ENCODE measurements at regions not wholly inside any gene's neighbourhood (a gene's known extent, or its start where the extent isn't known, plus 50 kb on each side); places are given as distances from the start of the nearest gene placed in this dataset.

DNA sequence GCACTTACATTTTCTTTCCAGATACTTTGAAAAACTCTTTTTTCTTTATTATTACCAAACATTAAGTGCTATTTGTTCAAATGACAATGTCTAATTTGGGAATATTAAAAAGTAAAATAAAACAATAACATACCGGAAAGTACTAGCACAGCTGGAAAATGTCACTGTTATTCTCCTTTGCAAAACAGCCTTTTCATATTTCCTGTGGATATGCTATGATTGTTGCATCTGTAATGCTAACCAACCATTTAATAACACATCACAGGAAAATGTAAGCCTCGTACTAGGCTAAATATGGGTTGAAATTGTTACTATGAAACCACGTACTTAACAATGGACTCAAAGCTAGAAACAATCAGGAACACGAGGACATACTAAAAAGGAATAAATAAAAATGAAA is 298.1 kb downstream of the CBLN2 start:
- Mint-ChIP-seq H3K27me3 (ENCODE audit: unreplicated experiment) (no peaks in the 10 kb centered on the region), H3K4me3 (ENCODE audit: unreplicated experiment) (no peak overlapping the region), H3K4me1 (ENCODE audit: unreplicated experiment) (no peaks in the 10 kb centered on the region), H3K27ac (ENCODE audit: unreplicated experiment) (no peak overlapping the region), H3K9me3 (ENCODE audit: unreplicated experiment) (peaks cover 15% of the 10 kb centered on the region), H3K36me3 (ENCODE audit: low read depth, unreplicated experiment) (no peaks in the 10 kb centered on the region)
- DNase-seq (ENCODE audit: low spot score): no peak
- TF ChIP-seq CTCF (IDR thresholded peaks at IDR 0.05; ENCODE audit: unreplicated experiment): no peak

DNA sequence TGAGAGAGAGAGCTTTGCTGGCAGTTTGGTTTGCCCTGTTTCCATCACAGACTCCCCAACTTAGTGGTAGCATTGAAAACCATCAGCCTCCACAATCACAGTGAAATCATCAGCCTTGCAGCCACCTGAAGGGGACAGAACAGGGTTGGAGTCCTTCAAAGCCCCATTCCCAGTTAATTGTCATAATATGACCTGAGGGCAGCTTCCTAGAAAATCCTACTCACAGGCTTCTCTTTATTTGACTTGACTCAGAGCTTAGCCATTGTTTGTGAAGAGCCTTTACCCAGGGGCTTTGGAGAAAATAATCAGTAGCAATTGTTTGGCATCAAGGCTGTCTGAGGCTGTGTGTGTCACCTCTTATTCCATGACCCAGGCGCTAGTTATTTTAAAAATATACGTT is 308.7 kb downstream of the CBLN2 start:
- peaks cover 13% of the 10 kb centered on the region for H3K9me3 Mint-ChIP-seq (ENCODE audit: unreplicated experiment)
- TF ChIP-seq CTCF (IDR thresholded peaks at IDR 0.05; ENCODE audit: unreplicated experiment): no peak
- H3K27ac Mint-ChIP-seq (ENCODE audit: unreplicated experiment): no peak overlapping the region
- H3K36me3 Mint-ChIP-seq (ENCODE audit: low read depth, unreplicated experiment): no peaks in the 10 kb centered on the region
- H3K4me3 Mint-ChIP-seq (ENCODE audit: unreplicated experiment): no peak overlapping the region
- no peak for DNase-seq (ENCODE audit: low spot score)
- peaks cover 3% of the 10 kb centered on the region for H3K27me3 Mint-ChIP-seq (ENCODE audit: unreplicated experiment)
- H3K4me1 Mint-ChIP-seq (ENCODE audit: unreplicated experiment): no peaks in the 10 kb centered on the region

DNA sequence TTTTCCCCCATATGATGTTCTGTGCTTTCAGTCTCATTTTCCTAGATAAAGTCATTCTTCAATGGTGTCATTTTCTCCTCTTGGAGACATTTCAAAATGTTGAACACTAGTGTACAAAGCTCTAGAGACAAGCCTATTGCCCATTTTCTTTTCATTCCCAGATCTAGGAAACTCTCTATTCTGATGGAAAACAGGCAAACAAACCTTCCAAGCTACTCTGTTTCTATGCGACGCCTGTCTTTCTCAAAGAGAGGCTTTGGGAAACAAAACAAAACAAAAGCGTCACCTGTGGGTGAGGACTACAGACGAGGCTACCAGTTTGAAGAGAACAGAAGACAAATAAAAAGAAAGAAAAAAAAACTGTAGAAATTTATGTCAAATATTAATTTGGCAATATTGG is 311.0 kb downstream of the CBLN2 start:
- TF ChIP-seq CTCF (IDR thresholded peaks at IDR 0.05; ENCODE audit: unreplicated experiment): no peak
- no peak overlapping the region for H3K4me3 Mint-ChIP-seq (ENCODE audit: unreplicated experiment)
- H3K27ac Mint-ChIP-seq (ENCODE audit: unreplicated experiment): no peak overlapping the region
- no peaks in the 10 kb centered on the region for H3K36me3 Mint-ChIP-seq (ENCODE audit: low read depth, unreplicated experiment)
- no peak for DNase-seq (ENCODE audit: low spot score)
- H3K27me3 Mint-ChIP-seq (ENCODE audit: unreplicated experiment): peaks cover 3% of the 10 kb centered on the region
- no peaks in the 10 kb centered on the region for H3K4me1 Mint-ChIP-seq (ENCODE audit: unreplicated experiment)
- peaks cover 21% of the 10 kb centered on the region for H3K9me3 Mint-ChIP-seq (ENCODE audit: unreplicated experiment)

DNA sequence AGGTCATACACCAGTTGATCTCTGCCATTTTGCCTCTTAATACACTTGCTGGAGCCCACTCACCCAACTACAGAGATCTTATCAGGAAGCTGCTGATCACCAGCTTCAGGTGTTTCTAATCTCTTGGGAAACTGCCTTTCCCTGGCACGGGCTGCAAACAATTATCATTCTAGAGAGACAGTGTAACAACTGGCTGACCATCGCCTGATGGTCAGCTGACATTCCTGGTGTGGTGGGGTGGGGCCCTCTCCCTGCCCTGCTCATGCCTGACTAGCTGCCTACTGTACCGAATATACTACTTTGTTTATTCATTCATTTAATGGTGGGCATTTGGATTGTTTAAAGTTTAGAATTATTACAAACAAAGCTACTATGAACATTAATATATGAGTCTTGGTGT is 311.5 kb downstream of the CBLN2 start:
- Mint-ChIP-seq H3K27me3 (ENCODE audit: unreplicated experiment) (peaks cover 3% of the 10 kb centered on the region), H3K36me3 (ENCODE audit: low read depth, unreplicated experiment) (no peaks in the 10 kb centered on the region), H3K4me3 (ENCODE audit: unreplicated experiment) (no peak overlapping the region), H3K4me1 (ENCODE audit: unreplicated experiment) (no peaks in the 10 kb centered on the region), H3K27ac (ENCODE audit: unreplicated experiment) (no peak overlapping the region), H3K9me3 (ENCODE audit: unreplicated experiment) (peaks cover 21% of the 10 kb centered on the region)
- no peak for DNase-seq (ENCODE audit: low spot score)
- TF ChIP-seq CTCF (IDR thresholded peaks at IDR 0.05; ENCODE audit: unreplicated experiment): no peak

DNA sequence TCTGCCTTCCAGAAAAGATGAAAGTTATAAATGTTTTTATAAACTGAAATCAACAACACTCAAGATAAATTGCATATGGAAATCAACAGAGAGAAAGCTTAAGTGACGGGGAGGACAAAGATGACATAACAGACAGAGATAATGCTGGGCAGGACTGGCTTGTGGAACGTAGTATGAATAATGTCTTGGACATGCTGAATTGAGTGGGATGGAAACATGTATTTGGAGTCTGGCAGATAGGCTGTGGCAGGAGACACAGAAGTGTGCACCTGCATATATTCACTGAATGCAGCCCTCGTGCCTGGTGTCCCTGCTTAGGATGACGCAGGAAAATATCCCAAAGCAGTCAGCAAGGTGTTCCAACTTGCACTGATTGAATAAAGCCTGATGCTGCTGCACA is 318.2 kb downstream of the CBLN2 start:
- DNase-seq (ENCODE audit: low spot score): no peak
- H3K4me3 Mint-ChIP-seq (ENCODE audit: unreplicated experiment): no peak overlapping the region
- H3K4me1 Mint-ChIP-seq (ENCODE audit: unreplicated experiment): no peaks in the 10 kb centered on the region
- H3K36me3 Mint-ChIP-seq (ENCODE audit: low read depth, unreplicated experiment): no peaks in the 10 kb centered on the region
- no peaks in the 10 kb centered on the region for H3K27me3 Mint-ChIP-seq (ENCODE audit: unreplicated experiment)
- TF ChIP-seq CTCF (IDR thresholded peaks at IDR 0.05; ENCODE audit: unreplicated experiment): no peak
- peaks cover 8% of the 10 kb centered on the region for H3K9me3 Mint-ChIP-seq (ENCODE audit: unreplicated experiment)
- H3K27ac Mint-ChIP-seq (ENCODE audit: unreplicated experiment): no peak overlapping the region

Measured in endothelial cell (in vitro differentiated cells).